BE2C (cell line): ENCODE measurements at regions not wholly inside any gene's neighbourhood (a gene's known extent, or its start where the extent isn't known, plus 50 kb on each side); places are given as distances from the start of the nearest gene placed in this dataset.

ENCODE experiments used
- DNase-seq: peaks from one replicate; pipeline ENCODE4 v3.0.0-alpha.2; 2020
- H3K27me3 ChIP-seq: fragments of 250-450 bp; sonication (Bioruptor Pico); 2 replicates; pipeline ENCODE4 v1.5.1; 2020; ENCODE audit warnings: mild to moderate bottlenecking
- H3K36me3 ChIP-seq: fragments of 250-450 bp; sonication (Bioruptor Pico); 2 replicates; pipeline ENCODE4 v1.5.1; 2020; ENCODE audit warnings: mild to moderate bottlenecking
- H3K4me1 ChIP-seq: fragments of 250-450 bp; sonication (Bioruptor Pico); 2 replicates; pipeline ENCODE4 v1.5.1; 2020
- H3K4me3 ChIP-seq: 2 replicates; pipeline ENCODE4 v1.5.1; 2011; ENCODE audit warnings: low read depth, low read length
- H3K9me3 ChIP-seq: fragments of 250-450 bp; sonication (Bioruptor Pico); 2 replicates; pipeline ENCODE4 v1.5.1; 2020
- TF ChIP-seq, protein P1 (sequence below): IDR thresholded peaks from 2 replicates; pipeline ENCODE4 v1.5.1; 2012; ENCODE audit warnings: mild to moderate bottlenecking, low read depth, low read length

DNA sequence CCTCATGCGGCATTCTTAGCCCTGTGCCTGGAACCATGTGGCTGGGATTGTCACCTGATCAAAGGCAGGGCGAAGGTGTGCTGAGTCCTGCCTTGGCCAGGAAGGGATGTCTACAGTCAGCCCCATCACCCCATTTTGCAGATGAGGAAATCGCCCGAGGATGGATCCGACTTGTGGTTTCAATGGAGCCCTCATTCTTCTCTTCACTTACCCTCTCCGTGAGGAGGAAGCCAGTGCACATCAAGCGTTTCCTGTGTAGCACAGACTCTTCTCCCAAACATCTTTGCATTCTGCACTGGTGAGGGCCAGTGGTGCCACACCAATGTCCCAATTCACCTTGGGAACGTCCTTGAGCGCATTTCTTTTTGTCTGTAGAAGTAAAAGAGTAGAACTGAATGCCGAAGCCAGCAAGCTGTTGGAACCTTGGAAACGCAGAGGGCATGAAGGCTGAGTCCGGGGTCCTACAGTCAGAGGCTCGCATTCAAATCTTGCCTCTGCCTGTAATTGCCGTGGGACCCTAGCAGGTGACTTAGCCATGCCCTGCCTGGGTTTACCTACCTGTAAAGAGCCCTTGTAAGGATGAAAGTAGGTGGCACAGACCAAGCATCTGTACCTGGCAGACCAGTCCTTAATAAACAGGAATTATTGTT lies 85.4 kb downstream of the IRF8 start:
- Histone ChIP-seq H3K27me3 (peaks cover 95% of the 10 kb centered on the region), H3K4me1 (no peaks in the 10 kb centered on the region)
- TF ChIP-seq, protein P1, sequence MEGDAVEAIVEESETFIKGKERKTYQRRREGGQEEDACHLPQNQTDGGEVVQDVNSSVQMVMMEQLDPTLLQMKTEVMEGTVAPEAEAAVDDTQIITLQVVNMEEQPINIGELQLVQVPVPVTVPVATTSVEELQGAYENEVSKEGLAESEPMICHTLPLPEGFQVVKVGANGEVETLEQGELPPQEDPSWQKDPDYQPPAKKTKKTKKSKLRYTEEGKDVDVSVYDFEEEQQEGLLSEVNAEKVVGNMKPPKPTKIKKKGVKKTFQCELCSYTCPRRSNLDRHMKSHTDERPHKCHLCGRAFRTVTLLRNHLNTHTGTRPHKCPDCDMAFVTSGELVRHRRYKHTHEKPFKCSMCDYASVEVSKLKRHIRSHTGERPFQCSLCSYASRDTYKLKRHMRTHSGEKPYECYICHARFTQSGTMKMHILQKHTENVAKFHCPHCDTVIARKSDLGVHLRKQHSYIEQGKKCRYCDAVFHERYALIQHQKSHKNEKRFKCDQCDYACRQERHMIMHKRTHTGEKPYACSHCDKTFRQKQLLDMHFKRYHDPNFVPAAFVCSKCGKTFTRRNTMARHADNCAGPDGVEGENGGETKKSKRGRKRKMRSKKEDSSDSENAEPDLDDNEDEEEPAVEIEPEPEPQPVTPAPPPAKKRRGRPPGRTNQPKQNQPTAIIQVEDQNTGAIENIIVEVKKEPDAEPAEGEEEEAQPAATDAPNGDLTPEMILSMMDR, result no peak

DNA sequence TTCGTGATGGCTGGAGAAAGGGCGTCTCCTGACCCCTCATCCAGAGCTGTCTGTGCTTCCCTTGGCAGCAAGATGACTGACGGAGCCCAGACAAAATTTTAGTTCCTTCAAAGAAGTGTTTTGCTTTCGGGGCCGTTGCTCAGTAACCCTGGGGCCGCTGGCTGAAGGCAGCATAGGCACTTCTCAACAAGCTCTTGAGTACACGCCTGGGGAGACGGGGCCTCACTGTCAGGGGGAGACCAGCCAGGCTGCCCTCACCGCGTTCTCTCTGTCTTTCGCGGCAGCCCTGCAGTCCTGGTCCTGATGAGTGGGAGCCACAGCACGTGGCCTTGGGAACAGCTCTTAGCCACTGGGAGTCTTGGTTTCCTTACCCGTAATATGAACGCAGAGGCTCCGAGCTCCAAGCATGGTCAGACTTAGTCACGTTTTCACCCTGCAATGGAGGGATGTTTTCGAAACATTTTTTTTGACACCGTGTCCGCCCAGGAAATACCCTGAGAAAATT lies 86.0 kb downstream of the IRF8 start:
- H3K4me1 ChIP-seq, result no peaks in the 10 kb centered on the region
- H3K4me3 ChIP-seq, result no peak overlapping the region
- H3K27me3 ChIP-seq, result peaks cover 95% of the 10 kb centered on the region

More for the DNA sequence above, 85.4 kb downstream of the IRF8 start:
- no peaks in the 10 kb centered on the region for H3K9me3 ChIP-seq
- no peak overlapping the region for H3K4me3 ChIP-seq
- no peak for DNase-seq
- H3K36me3 ChIP-seq, result no peaks in the 10 kb centered on the region

DNA sequence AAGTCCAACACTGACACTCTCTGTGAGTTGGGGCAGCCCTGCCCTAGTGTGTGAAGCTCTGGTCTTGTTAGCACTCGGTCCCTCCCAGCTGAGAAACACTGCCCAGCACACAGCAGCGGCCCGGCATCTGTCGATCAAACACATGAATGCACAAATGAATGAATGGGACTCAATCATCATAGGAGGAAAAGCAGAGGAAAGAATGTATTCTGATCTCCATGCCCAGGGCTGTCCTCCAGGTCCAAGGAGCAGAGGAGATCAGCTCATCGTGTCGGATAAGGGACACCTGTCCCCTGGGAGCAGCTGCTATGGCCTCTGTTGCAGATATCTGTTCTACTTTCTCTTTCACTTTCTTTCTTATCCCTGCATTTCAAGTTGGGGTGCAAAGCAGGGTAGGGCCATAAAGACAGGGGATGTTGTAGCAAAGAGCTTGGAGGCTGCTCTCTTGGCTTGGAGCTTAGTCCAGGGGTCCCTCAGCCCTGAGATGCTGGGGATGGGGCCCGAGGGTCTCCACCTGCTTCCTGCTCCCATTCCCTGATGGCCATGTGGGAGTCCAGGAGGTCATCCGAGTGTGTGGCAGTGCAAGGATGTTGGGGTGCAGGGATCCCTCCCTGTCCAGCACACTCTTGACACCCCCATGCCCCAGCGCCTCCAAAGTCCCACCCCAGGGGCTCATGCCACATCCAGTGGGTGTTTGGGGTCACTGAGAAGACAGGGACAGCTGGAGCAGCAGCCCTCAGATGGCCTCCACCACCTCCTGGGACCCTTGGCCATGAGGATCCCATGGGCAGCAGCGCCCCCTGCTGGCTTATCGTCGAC lies 88.2 kb downstream of the IRF8 start:
- Histone ChIP-seq H3K36me3 (no peaks in the 10 kb centered on the region), H3K9me3 (no peaks in the 10 kb centered on the region), H3K4me3 (no peak overlapping the region), H3K27me3 (peaks cover 94% of the 10 kb centered on the region), H3K4me1 (no peaks in the 10 kb centered on the region)
- TF ChIP-seq, protein P1, result peak; percentile 20; the same call in 1 of the 2 replicates
- peak; percentile 43 for DNase-seq

More for the DNA sequence above, 86.0 kb downstream of the IRF8 start:
- DNase-seq, result no peak
- Histone ChIP-seq H3K36me3 (no peaks in the 10 kb centered on the region), H3K9me3 (no peaks in the 10 kb centered on the region)
- TF ChIP-seq, protein P1, result no peak

DNA sequence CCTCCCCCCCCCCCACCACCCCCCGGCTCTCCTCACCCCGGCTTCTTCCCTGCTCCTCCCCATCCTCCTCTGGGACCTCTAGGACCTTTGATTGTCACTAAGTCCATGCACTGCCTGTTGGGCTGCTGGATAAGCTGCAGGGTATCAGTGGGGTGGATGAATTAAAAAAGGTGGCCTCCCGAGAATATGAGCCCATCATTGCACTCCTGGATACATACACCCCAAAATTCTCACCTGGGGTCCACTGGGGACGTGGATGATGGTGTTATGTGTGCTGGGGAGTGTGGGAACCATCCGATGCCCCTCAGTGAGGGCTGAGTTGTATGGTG lies 88.8 kb downstream of the IRF8 start:
- TF ChIP-seq, protein P1, result no peak
- Histone ChIP-seq H3K36me3 (no peaks in the 10 kb centered on the region), H3K27me3 (peaks cover 93% of the 10 kb centered on the region), H3K4me3 (no peak overlapping the region), H3K9me3 (no peaks in the 10 kb centered on the region), H3K4me1 (no peaks in the 10 kb centered on the region)
- no peak for DNase-seq

DNA sequence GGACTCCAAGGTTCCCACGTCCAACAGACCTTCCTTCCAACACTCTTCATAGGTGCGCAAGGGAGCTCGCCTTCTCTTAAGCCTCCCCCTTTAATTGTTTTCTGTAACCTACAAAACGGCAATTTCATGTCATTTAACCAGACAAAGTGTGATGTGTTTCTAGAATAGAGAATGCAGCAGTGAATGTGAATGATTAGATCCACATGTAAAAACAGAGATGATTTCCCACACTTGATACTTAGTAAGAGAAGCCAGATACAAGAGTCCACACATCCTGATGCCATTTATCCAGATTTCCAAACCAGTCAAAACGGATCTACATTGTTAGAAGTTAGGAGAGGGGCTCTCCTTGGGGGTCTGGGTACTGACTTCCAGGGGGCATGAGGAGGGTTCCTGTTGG lies 89.3 kb downstream of the IRF8 start:
- H3K36me3 ChIP-seq, result no peaks in the 10 kb centered on the region
- H3K27me3 ChIP-seq, result peaks cover 93% of the 10 kb centered on the region
- DNase-seq, result no peak
- no peaks in the 10 kb centered on the region for H3K4me1 ChIP-seq
- no peak overlapping the region for H3K4me3 ChIP-seq
- no peaks in the 10 kb centered on the region for H3K9me3 ChIP-seq
- TF ChIP-seq, protein P1, result no peak
